OCI-LY7 (cell line): ENCODE measurements at regions not wholly inside any gene's neighbourhood (a gene's known extent, or its start where the extent isn't known, plus 50 kb on each side); places are given as distances from the start of the nearest gene placed in this dataset.
A peak's percentile ranks its signal among the peaks of the same experiment; 100 is the strongest.

Experiments used
- BruUV-seq: library from RNA; stranded (reverse); fragments of 400-500 nt; replicated peaks from 2 replicates; lab custom pipeline; 2021; lab: Mats Ljungman, UMichigan
- CTCF ChIA-PET: fragments of 300-600 bp; sonication (Branson Sonifier 250); formaldehyde crosslinking; loops from one replicate; lab custom pipeline; 2022; ENCODE audit warnings: antibody characterized with exemption; ENCODE audit not compliant: unreplicated experiment; lab: Charles Lee
- POLR2A ChIA-PET: fragments of 300-600 bp; sonication (Branson Sonifier 250); formaldehyde crosslinking; loops from one replicate; lab custom pipeline; 2022; ENCODE audit warnings: antibody characterized with exemption; lab: Charles Lee
- DNase-seq: peaks from one replicate; pipeline ENCODE4 v3.0.0-alpha.2; 2015; ENCODE audit warnings: low spot score
- H2AFZ ChIP-seq: fragments of 200-600 bp; sonication (generic), shearing (Covaris generic); 2 replicates; pipeline ENCODE4 v1.6.1; 2014; ENCODE audit warnings: mild to moderate bottlenecking, antibody characterized with exemption, low read length, moderate library complexity
- H3K27ac ChIP-seq: fragments of 200-600 bp; sonication (generic); 2 replicates; pipeline ENCODE4 v1.5.1; 2014; ENCODE audit warnings: mixed run types, low read depth, mild to moderate bottlenecking, moderate library complexity, low read length, inconsistent platforms; ENCODE audit not compliant: poor library complexity, severe bottlenecking
- H3K36me3 ChIP-seq: fragments of 200-600 bp; sonication (generic); 2 replicates; pipeline ENCODE4 v1.6.1; 2014; ENCODE audit warnings: mild to moderate bottlenecking, antibody characterized with exemption, low read length, moderate library complexity, mixed read lengths; ENCODE audit not compliant: insufficient read depth
- H3K4me1 ChIP-seq: fragments of 200-600 bp; sonication (generic); 2 replicates; pipeline ENCODE4 v1.5.1; 2014; ENCODE audit warnings: mild to moderate bottlenecking, low read length; ENCODE audit not compliant: insufficient read depth, poor library complexity, severe bottlenecking
- H3K4me2 ChIP-seq: fragments of 200-600 bp; sonication (generic); 2 replicates; pipeline ENCODE4 v1.6.1; 2014; ENCODE audit warnings: mild to moderate bottlenecking, low read length
- H3K4me3 ChIP-seq: fragments of 200-600 bp; sonication (generic); 2 replicates; pipeline ENCODE4 v1.5.1; 2014; ENCODE audit warnings: mild to moderate bottlenecking, low read depth, low read length; ENCODE audit not compliant: poor library complexity, severe bottlenecking
- H3K79me2 ChIP-seq: fragments of 200-600 bp; sonication (generic); 2 replicates; pipeline ENCODE4 v1.6.1; 2016; ENCODE audit warnings: low read depth, mild to moderate bottlenecking, low read length, moderate library complexity, mixed read lengths; ENCODE audit not compliant: insufficient read depth
- H3K9me2 ChIP-seq: fragments of 200-600 bp; sonication (generic); 2 replicates; pipeline ENCODE4 v1.6.1; 2016; ENCODE audit warnings: mild to moderate bottlenecking, low read length, mixed read lengths; ENCODE audit not compliant: insufficient read depth
- H3K9me3 ChIP-seq: fragments of 200-600 bp; sonication (generic); 2 replicates; pipeline ENCODE4 v1.6.1; 2014; ENCODE audit warnings: mild to moderate bottlenecking, mixed run types, low read length, mixed read lengths
- H4K20me1 ChIP-seq: fragments of 200-600 bp; sonication (generic); 2 replicates; pipeline ENCODE4 v1.6.1; 2014; ENCODE audit warnings: mild to moderate bottlenecking, antibody characterized with exemption, low read length, moderate library complexity, mixed read lengths; ENCODE audit not compliant: insufficient read depth
- CTCF ChIP-seq: fragments of 200-600 bp; sonication (generic); conservative IDR thresholded peaks from 2 replicates; pipeline ENCODE4 v1.5.1; 2014; ENCODE audit warnings: mild to moderate bottlenecking, antibody characterized with exemption, low read length, moderate library complexity, mixed read lengths
- EZH2phosphoT487 ChIP-seq: fragments of 200-600 bp; sonication (generic); IDR thresholded peaks from 2 replicates; pipeline ENCODE4 v1.6.1; 2018; ENCODE audit warnings: low read depth, borderline replicate concordance, mild to moderate bottlenecking, mixed run types, antibody characterized with exemption, low read length, moderate library complexity, mixed read lengths
- intact Hi-C: fragments of 100-400 bp; cut with micrococcal nuclease; formaldehyde crosslinking; loops from one replicate; pipeline ENCODE4 v1.10.0; 2022; ENCODE audit not compliant: unreplicated experiment

DNA sequence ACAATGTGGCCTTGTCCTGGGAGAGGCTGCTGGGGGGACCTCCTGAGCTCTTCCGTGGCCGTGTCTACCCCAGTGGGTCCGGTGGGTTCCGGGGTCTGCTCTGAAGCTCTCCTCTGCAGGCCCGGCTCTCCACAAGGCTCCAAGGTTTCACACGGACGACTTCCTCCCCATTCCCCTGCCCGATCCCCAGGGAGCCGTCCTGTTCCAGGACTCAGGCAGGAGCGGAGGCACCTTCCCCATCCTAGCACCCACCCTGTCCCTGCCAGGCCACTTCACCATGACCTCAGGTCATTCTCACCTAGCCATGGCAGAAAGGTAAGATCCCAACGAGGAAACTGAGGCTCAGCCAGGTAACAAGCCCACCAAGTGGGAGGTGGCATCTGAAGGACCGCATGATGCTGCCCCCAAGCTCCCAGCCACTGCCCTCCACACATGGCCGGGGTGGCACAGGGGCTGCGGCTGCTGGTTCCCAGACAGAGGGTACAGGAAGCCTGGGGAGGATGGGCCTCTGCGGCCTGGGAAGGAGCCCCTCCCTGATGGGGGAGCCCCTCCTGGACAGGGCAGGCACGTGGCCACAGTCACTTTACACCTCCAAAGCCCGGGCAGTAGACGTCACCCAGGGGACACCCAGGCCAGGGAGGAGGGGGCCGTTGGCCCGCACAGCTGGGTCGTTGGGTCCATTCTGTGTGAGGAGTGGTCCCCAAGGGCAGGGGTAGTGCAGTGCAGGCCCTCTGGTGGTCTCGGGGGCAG, 274.0 kb downstream of the NDUFA10 start:
- DNase-seq = no peak
- H3K9me2 ChIP-seq = no peaks in the 10 kb centered on the region
- H3K27ac ChIP-seq = no peak overlapping the region
- H3K36me3 ChIP-seq = no peaks in the 10 kb centered on the region
- ChIA-PET POLR2A (interaction anchor here (0.7 kb wide), 1 partner anchor 248 kb away, joined by 3 read pairs; no protein-coding TSS in a partner anchor), CTCF (no interaction called here)
- no TSS peak for BruUV-seq
- no peaks in the 10 kb centered on the region for H3K79me2 ChIP-seq
- H2AFZ ChIP-seq = peak overlapping the region; percentile 71
- peak overlapping the region; percentile 40; the same call in 1 of the 2 replicates for H3K4me2 ChIP-seq
- intact Hi-C loops = no loop called here
- no peaks in the 10 kb centered on the region for H4K20me1 ChIP-seq
- no peaks in the 10 kb centered on the region for H3K9me3 ChIP-seq
- peaks cover 11% of the 10 kb centered on the region for H3K4me1 ChIP-seq
- no peak for TF ChIP-seq EZH2phosphoT487
- no peak for TF ChIP-seq CTCF
- H3K4me3 ChIP-seq = no peak overlapping the region

DNA sequence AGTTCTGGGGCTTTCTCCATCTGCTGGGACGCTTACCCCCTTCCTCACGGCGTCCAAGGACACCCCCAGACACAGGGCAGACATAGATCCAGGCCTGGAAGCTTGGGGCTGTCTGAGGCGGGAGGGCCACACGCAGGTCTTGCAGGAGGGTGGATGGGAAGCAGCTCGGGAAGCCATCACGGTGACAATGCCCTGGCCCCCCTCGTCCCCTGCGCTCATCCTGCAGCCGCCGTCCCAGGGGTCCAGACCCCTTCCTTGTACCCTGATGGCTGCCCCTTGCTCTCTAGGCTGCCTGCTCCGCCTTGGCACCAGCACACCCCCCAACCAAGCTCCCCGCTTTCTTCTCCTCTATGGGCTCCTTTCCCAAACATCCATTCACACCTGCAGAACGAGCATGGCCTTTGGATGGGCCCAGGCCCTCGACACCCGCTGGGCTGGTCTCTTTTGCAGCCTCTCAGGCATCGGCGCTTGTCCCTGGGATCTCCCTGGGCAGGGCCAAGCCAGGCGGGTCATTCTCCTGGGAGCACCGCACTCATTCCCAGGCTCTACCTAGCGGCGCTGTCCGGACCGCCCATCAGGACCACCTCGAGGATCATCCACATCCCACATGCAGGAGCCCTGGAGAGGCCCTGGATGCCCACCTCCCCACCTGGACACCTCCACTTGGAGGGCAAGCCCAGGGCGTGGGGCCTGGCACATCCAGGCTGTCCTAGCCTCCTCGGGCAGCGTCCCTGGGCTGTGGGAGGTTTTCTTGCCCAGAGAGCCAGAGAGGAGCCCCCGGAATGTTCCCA, 274.9 kb downstream of the NDUFA10 start:
- TF ChIP-seq EZH2phosphoT487 (no peak), CTCF (no peak)
- ChIA-PET CTCF (no interaction called here), POLR2A (no interaction called here)
- no peak overlapping the region for H3K4me2 ChIP-seq
- H3K9me2 ChIP-seq = no peaks in the 10 kb centered on the region
- no TSS peak for BruUV-seq
- peaks cover 11% of the 10 kb centered on the region for H3K4me1 ChIP-seq
- intact Hi-C loops = no loop called here
- H3K79me2 ChIP-seq = no peaks in the 10 kb centered on the region
- DNase-seq = no peak
- H3K27ac ChIP-seq = no peak overlapping the region
- no peaks in the 10 kb centered on the region for H3K9me3 ChIP-seq
- H3K36me3 ChIP-seq = no peaks in the 10 kb centered on the region
- H2AFZ ChIP-seq = no peak overlapping the region
- no peaks in the 10 kb centered on the region for H4K20me1 ChIP-seq
- H3K4me3 ChIP-seq = no peak overlapping the region
